A172 (cell line): ENCODE measurements at regions not wholly inside any gene's neighbourhood (a gene's known extent, or its start where the extent isn't known, plus 50 kb on each side); places are given as distances from the start of the nearest gene placed in this dataset.

Experiments
- DNase-seq: peaks from one replicate; pipeline ENCODE4 v3.0.0-alpha.2; 2015; ENCODE audit warnings: low spot score

DNA sequence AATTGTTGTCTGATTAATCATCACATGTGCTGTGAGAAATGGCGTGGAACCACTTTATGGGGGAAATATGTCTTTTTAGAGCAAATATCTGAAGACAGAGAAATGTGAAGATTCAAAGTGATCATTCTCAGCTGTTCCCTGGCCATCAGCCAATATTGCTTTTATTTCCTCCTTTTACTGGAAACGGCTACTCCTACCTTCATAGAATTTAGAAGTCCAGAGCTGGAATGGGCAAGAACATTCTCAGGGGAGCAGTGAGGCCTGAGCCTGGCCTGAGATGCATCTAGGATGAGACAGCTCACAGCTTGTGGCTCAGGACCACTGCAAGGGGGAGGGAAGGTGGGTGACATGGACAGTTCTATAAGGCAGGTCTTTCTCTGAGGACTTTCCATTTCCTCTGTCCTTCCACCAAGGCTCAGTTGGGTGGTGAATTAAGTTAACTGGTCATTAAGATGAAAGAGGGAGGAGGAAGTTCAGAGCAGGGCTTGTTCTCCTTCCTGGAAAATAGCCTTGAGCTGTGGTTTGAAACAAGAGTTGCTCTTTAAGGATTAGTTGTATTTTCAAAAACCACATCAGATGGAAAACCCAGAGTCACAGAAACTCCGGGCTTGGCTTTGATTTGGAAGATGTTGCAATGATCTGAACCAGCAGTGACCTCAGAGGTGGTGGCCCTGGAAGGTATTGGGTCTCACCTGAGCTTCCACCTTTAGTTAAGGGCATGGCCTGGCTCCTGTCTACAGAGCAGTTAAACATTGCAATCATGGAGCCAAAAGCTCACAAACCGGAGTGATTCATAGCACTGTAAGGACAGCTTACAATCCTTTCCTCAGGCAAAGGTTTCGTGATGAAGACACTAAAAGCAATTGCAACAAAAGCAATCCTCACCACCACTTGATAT, 144.3 kb downstream of the VAPA start:
- DNase-seq: peak; percentile 81

GRCh38 chr18:10059610-10060468, 146.0 kb downstream of the VAPA start:
- DNase-seq: no peak

GRCh38 chr18:10060469-10060782, 146.6 kb downstream of the VAPA start:
- no peak for DNase-seq

DNA sequence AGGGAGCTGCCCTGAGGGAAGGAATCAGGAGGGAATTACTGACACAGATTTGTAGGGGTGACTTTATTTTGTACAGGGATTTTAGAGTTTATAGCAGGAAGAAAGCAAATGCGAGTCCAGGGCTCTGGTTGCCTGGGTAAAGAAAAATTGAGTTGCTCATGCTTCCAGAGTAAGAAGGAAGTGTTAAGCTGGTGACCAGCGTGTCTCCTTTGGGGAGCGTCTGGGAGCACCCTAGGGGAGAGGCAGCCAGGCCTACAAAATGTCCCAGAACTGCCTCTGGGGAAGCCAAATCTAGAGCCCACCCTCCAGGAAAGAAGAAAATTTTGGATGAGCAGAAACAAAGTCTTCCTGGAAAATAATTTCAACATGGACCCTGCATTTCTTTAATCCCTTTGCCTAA, 147.0 kb downstream of the VAPA start:
- DNase-seq: no peak

GRCh38 chr18:10061566-10062140, 147.8 kb downstream of the VAPA start:
- no peak for DNase-seq

DNA sequence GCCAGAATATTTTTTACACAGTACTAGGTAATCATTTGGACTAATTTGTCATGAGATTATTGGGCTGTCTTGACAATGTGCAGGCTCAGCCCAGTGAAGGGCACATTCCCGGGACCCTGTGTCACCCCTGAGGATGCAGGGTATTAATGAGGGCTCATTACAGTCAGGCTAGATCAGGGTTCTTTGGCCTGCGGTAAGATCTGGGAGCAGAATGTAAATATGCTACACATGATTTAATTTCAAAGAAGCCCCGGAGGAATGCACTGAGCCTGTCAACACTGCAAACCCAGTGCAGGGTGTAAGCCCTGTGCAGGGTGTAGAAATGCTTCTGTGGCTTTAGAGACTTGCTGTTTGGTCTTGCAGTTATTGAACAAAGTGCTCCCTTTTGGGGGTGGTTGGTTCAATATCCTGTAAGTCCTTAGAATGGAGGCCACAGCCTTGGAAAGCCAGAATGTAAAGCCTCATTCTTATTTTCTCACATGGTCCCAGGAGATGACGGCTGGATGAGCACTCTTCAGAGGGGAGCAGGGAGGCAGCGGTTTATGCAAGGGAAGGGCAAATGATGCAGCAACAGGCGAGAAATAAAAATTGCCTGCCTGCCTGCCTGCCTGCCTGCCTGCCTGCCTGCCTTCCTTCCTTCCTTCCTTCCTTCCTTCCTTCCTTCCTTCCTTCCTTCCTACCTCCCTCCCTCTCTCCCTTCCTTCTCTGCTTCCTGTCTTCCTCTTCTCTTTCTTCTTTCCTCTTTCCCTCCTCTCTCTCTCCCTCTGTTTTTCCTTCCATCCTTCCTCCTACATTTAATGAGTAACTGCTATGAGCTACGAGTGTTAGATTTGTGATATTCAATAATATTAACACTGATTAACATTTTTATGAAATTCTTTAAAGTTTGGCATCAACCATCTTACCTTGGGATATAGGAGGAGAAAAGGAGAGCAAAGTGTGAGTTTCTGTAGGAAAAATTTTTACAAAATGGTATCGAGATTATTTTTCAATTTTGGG, 148.8 kb downstream of the VAPA start:
- peak; percentile 26 for DNase-seq

GRCh38 chr18:10063489-10063888, 149.7 kb downstream of the VAPA start:
- no peak for DNase-seq

DNA sequence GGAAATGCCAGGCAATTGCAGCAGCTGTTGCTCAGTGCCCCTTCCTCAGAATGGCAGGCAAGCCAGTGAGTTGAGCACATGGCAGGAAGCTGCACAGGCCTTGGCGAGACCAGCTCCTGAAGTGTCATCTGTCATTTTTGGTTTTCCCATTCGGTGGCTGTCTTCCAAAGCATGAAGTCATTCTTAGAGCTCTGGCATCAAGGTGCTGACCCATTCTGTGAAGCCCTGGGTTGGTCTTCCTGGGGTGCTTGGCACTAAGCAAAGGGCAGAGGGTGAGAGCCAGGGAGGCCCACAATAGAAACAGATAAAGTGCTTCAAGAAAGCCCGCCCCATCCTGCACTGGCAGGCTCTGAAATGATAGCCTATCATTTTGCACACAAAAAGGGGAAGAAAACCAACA, 150.5 kb downstream of the VAPA start:
- no peak for DNase-seq

- no peak for DNase-seq
These were observed 151.5 kb downstream of the VAPA start for GRCh38 chr18:10065296-10065695.

- DNase-seq: no peak
These were observed 154.1 kb downstream of the VAPA start for GRCh38 chr18:10067670-10068659.

DNA sequence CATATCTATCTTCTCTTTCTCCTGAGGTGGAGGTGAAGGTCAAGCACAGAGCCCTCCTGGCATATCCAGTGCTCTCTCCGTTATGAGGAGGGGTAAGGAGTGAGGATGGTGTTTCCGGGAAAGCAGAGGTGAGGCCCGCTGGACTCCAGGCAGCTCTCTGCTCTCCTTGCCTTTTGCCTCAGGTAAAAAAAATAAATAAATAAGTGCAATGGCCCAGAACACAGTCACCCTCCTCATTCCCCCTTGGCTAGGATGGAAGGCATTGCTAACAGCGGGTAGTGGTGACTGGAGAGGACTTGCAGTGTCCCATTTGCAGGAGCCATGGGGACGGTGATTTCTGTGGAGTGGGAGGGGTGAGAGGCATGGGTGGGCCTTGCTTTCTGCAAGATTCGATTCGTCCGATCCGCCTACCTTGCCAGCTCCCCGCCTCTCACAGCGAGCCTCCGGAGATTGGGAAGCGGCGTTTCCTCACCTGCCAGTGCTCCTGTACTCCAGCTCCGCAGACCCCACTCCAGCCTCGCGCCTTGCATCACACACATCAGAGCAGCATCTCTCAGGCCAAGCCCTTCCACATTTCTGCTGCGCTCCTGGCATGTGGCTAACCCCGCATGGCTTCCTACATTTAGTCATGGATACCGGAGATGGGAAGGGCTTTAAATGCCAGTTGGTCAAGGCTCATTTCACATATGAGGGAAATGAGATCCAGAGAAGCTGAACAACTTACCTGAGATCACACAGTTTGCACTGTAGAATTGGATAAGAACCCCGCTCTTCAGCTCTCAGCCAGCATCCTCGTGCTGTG, 155.2 kb downstream of the VAPA start:
- DNase-seq: no peak

DNA sequence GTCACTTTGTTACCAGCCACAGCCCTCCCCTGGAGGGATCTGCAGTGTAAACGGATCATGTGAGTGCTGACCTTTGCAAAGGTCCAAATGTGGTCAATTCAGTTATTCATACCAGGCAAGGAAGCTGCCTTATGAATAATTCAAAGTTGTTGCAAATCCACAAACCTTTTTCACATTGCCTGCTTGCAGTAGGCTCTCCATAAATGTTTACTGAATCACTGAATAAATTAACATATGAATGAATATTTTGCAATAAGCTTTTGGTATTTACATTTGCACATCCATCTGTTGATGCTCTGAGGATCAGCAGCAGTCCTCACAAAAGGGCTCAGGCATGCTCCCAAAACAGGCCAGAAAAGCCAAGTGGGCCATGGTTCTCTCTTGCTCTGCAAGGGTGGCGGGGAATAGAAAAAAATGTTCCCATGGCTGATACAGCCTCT, 156.8 kb downstream of the VAPA start:
- no peak for DNase-seq

- DNase-seq: no peak
These were observed 158.9 kb downstream of the VAPA start for GRCh38 chr18:10072671-10073175.

- DNase-seq: no peak
These were observed 160.3 kb downstream of the VAPA start for GRCh38 chr18:10074110-10074509.

DNA sequence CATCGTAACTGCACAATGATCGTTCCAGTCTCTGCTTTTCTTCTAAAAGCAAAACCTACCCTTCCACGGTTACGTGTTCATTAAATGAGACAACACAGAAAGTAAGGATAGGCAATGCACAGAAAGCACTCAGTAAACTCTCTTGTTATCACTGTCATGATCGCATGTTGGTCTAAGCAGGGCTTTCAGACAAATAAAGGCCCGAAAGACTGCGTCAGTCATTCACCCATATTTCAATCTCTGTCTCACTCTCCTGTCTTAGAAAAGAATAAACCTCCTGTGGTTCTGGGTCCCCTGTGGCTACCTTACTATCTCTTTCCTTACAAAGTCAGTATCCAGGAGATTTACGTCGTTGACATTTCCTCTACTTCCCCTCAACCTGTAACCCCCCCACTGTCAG, 160.9 kb downstream of the VAPA start:
- no peak for DNase-seq

GRCh38 chr18:10076502-10077030, 162.8 kb downstream of the VAPA start:
- DNase-seq: no peak

DNA sequence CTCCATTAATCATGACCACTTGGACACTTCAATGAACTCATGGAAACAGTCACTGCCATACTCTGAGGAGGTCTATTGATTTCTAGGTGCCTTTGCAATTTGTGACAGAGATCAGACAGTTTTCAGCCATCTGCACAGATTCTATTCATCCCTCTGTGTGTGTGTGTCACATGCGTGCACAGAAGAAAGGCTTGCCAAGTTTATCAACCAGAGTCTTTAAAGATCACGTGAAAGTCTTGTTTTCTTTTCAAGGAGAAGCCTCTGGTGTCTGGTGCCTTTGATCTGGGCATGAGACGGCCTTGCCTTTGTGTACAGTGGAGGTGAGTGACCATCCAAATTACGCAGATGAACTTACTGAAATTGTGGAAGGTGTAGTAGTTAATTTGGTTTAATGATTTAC, 164.2 kb downstream of the VAPA start:
- DNase-seq: no peak

DNA sequence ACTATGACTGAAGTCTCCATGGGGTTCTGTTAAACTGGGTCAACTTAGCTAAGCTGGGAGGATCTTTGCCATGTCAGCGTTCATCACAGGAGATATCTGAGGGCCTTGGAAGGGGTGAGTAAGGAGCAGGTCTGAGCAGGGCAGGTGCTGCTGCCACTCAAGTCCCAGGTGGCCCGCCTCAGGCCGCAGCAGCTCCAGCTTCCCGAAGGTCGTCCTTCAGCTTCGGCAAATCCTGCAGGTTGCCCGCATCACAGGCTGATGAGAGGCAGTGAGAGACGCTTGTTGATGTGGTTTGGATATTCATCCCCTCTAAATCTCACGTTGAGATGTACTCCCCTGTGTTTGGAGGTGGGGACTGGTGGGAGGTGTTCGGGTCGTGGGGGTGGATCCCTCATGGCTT, 166.6 kb downstream of the VAPA start:
- DNase-seq: no peak

- no peak for DNase-seq
These were observed 167.7 kb downstream of the VAPA start for GRCh38 chr18:10081492-10081891.
